Smooth muscle cell (in vitro differentiated cells): ENCODE measurements at regions not wholly inside any gene's neighbourhood (a gene's known extent, or its start where the extent isn't known, plus 50 kb on each side); places are given as distances from the start of the nearest gene placed in this dataset.

ENCODE experiments used
- DNase-seq: peaks from one replicate; lab custom pipeline; 2025; ENCODE audit not compliant: unreplicated experiment; lab: John Stamatoyannopoulos, UW
- H2AFZ ChIP-seq: fragments of 200-600 bp; sonication (generic); 2 replicates; pipeline ENCODE4 v1.6.0; 2016; ENCODE audit warnings: antibody characterized with exemption, low read depth, mild to moderate bottlenecking
- H3F3A ChIP-seq: fragments of 200-600 bp; sonication (generic); 2 replicates; pipeline ENCODE4 v1.6.0; 2017; ENCODE audit warnings: antibody characterized with exemption, low read depth
- H3K27ac ChIP-seq: fragments of 200-600 bp; sonication (generic); 2 replicates; pipeline ENCODE4 v1.5.1; 2016; ENCODE audit warnings: low read depth, mild to moderate bottlenecking
- H3K27me3 ChIP-seq: fragments of 200-600 bp; sonication (generic); 2 replicates; pipeline ENCODE4 v1.6.1; 2016; ENCODE audit warnings: low read depth, mild to moderate bottlenecking
- H3K36me3 ChIP-seq: fragments of 200-600 bp; sonication (generic); 2 replicates; pipeline ENCODE4 v1.5.1; 2016; ENCODE audit warnings: low read depth
- H3K4me1 ChIP-seq: fragments of 200-600 bp; sonication (generic); 2 replicates; pipeline ENCODE4 v1.5.1; 2016; ENCODE audit warnings: low read depth
- H3K4me2 ChIP-seq: fragments of 200-600 bp; sonication (generic); 2 replicates; pipeline ENCODE4 v1.6.0; 2016; ENCODE audit warnings: mild to moderate bottlenecking
- H3K4me3 ChIP-seq: fragments of 200-600 bp; sonication (generic); 2 replicates; pipeline ENCODE4 v1.5.1; 2016; ENCODE audit warnings: mild to moderate bottlenecking
- H3K79me2 ChIP-seq: fragments of 200-600 bp; sonication (generic); 2 replicates; pipeline ENCODE4 v1.6.0; 2016; ENCODE audit warnings: low read depth, mild to moderate bottlenecking
- H3K9ac ChIP-seq: fragments of 200-600 bp; sonication (generic); 2 replicates; pipeline ENCODE4 v1.6.0; 2016; ENCODE audit warnings: low read depth
- H3K9me3 ChIP-seq: fragments of 200-600 bp; sonication (generic); replicated peaks from 2 replicates; pipeline ENCODE4 v1.5.1; 2016; ENCODE audit warnings: low read depth
- H4K20me1 ChIP-seq: fragments of 200-600 bp; sonication (generic); 2 replicates; pipeline ENCODE4 v1.6.0; 2016; ENCODE audit warnings: low read depth
- whole genome bisulfite sequencing: methylation state at CpG from one replicate; pipeline ENCODE4 v1.1.7; 2016; ENCODE audit warnings: low lambda C conversion rate; 5-methylcytosine and 5-hydroxymethylcytosine counted together
- TF ChIP-seq, protein P1 (sequence below): fragments of 200-600 bp; sonication (generic); IDR thresholded peaks from 2 replicates; pipeline ENCODE4 v1.5.1; 2017; ENCODE audit warnings: borderline replicate concordance, mild to moderate bottlenecking, antibody characterized with exemption; ENCODE audit not compliant: insufficient read depth, poor library complexity, severe bottlenecking

DNA sequence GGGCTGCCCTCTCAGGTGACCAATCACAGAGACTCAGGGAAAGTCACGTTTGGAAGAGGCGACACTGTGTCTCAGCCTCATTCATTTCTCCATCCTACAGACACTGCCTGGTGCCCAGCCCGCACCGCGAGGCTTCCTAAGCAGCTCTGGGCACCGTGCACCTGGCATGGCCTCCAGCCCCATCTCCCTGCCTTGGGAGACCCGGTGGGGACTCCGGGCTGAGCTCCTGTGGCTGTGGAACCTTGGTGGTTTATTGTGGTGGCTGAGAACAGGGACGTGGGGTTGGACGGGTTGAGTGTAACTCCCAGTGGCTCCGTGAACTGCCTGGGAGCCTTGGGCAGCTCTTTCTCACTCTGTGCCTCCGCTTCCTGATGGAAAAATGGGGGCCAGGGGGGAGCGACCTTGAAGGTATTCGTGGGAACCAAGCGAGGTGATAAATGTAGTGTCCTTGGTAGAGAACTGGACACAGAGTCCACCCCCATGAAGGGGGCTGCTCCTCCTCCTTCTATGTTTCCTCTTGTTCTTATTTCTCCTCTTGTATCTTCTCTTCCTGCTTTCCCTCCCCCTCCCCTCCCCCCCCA lies 215.4 kb downstream of the SEC14L1 start:
- 89% methylated on average over 15 of the region's 15 CpGs for WGBS
- H3K27ac ChIP-seq: peak overlapping the region; percentile 47
- no peak overlapping the region for H3K4me3 ChIP-seq
- peaks cover 3% of the 10 kb centered on the region for H3K4me1 ChIP-seq
- DNase-seq: no peak
- peaks cover 57% of the 10 kb centered on the region for H3K79me2 ChIP-seq
- H3K4me2 ChIP-seq: no peak overlapping the region
- H3F3A ChIP-seq: peaks cover 26% of the 10 kb centered on the region
- H3K9me3 ChIP-seq: no peaks in the 10 kb centered on the region
- no peaks in the 10 kb centered on the region for H3K36me3 ChIP-seq
- no peak overlapping the region for H3K9ac ChIP-seq
- no peaks in the 10 kb centered on the region for H3K27me3 ChIP-seq
- peaks cover 74% of the 10 kb centered on the region for H4K20me1 ChIP-seq
- TF ChIP-seq, protein P1, sequence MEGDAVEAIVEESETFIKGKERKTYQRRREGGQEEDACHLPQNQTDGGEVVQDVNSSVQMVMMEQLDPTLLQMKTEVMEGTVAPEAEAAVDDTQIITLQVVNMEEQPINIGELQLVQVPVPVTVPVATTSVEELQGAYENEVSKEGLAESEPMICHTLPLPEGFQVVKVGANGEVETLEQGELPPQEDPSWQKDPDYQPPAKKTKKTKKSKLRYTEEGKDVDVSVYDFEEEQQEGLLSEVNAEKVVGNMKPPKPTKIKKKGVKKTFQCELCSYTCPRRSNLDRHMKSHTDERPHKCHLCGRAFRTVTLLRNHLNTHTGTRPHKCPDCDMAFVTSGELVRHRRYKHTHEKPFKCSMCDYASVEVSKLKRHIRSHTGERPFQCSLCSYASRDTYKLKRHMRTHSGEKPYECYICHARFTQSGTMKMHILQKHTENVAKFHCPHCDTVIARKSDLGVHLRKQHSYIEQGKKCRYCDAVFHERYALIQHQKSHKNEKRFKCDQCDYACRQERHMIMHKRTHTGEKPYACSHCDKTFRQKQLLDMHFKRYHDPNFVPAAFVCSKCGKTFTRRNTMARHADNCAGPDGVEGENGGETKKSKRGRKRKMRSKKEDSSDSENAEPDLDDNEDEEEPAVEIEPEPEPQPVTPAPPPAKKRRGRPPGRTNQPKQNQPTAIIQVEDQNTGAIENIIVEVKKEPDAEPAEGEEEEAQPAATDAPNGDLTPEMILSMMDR: no peak
- no peak overlapping the region for H2AFZ ChIP-seq

GRCh38 chr17:77356690-77357201 lies 216.0 kb downstream of the SEC14L1 start:
- Histone ChIP-seq H3F3A (peaks cover 26% of the 10 kb centered on the region), H3K4me1 (peaks cover 3% of the 10 kb centered on the region), H3K9me3 (no peaks in the 10 kb centered on the region), H3K9ac (no peak overlapping the region), H2AFZ (no peak overlapping the region), H3K27ac (no peak overlapping the region), H3K36me3 (no peaks in the 10 kb centered on the region), H4K20me1 (peaks cover 69% of the 10 kb centered on the region), H3K27me3 (no peaks in the 10 kb centered on the region), H3K4me2 (no peak overlapping the region), H3K79me2 (peaks cover 56% of the 10 kb centered on the region), H3K4me3 (no peak overlapping the region)
- DNase-seq: no peak
- 95% methylated on average over 8 of the region's 8 CpGs for WGBS
- TF ChIP-seq, protein P1: no peak

GRCh38 chr17:77358801-77359200 lies 218.0 kb downstream of the SEC14L1 start:
- peaks cover 59% of the 10 kb centered on the region for H4K20me1 ChIP-seq
- H3K27me3 ChIP-seq: no peaks in the 10 kb centered on the region
- H3F3A ChIP-seq: peaks cover 34% of the 10 kb centered on the region
- H2AFZ ChIP-seq: no peak overlapping the region
- peaks cover 7% of the 10 kb centered on the region for H3K4me1 ChIP-seq
- H3K4me2 ChIP-seq: no peak overlapping the region
- no peak overlapping the region for H3K4me3 ChIP-seq
- H3K27ac ChIP-seq: no peak overlapping the region
- no peaks in the 10 kb centered on the region for H3K9me3 ChIP-seq
- no peak for DNase-seq
- TF ChIP-seq, protein P1: no peak
- H3K36me3 ChIP-seq: no peaks in the 10 kb centered on the region
- 93% methylated on average over 7 of the region's 7 CpGs for WGBS
- H3K9ac ChIP-seq: no peak overlapping the region
- H3K79me2 ChIP-seq: peaks cover 59% of the 10 kb centered on the region

GRCh38 chr17:77359236-77359635 lies 218.5 kb downstream of the SEC14L1 start:
- Histone ChIP-seq H3K4me3 (no peak overlapping the region), H2AFZ (no peak overlapping the region), H4K20me1 (peaks cover 55% of the 10 kb centered on the region), H3K27me3 (no peaks in the 10 kb centered on the region), H3K9ac (no peak overlapping the region), H3K4me1 (peaks cover 7% of the 10 kb centered on the region), H3K4me2 (no peak overlapping the region), H3K79me2 (peaks cover 61% of the 10 kb centered on the region), H3F3A (peaks cover 30% of the 10 kb centered on the region), H3K36me3 (no peaks in the 10 kb centered on the region), H3K9me3 (no peaks in the 10 kb centered on the region), H3K27ac (no peak overlapping the region)
- TF ChIP-seq, protein P1: no peak
- 58% methylated on average over 2 of the region's 2 CpGs for WGBS
- no peak for DNase-seq
